D721Med (cell line): ENCODE measurements at regions not wholly inside any gene's neighbourhood (a gene's known extent, or its start where the extent isn't known, plus 50 kb on each side); places are given as distances from the start of the nearest gene placed in this dataset.
"Not testable (repeated sequence)": the region's sequence is repeated elsewhere in the genome, so short reads cannot be mapped to it uniquely, and the experiment has no call there.

Experiments
- DNase-seq: peaks from one replicate; pipeline ENCODE4 v3.0.0; 2011; ENCODE audit warnings: low spot score; ENCODE audit not compliant: insufficient read length
- FAIRE-seq: peaks from 2 replicates; lab custom pipeline; 2011; peaks lifted over from hg19 to GRCh38; lab: Jason Lieb, UNC

DNA sequence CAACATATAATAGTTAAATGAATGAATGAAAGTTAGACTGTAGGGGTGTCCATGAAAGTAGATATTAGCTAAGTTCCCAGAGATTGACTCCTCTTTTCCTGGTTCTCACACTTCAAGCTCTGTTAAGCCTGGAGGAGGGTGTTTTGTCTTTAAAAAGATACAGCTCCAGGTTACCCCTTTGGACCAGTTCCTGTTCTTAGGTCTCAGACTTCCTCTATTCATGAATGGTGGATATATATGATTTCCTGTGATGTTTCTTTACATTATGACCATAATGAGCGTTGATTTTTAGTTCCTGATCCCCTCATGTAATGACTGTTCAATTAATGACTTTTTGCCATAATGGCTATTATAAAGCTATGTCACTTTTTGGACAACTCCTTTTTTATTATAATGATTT is 115.9 kb downstream of the FAM72C start:
- DNase-seq, FAIRE-seq: not testable (repeated sequence)

DNA sequence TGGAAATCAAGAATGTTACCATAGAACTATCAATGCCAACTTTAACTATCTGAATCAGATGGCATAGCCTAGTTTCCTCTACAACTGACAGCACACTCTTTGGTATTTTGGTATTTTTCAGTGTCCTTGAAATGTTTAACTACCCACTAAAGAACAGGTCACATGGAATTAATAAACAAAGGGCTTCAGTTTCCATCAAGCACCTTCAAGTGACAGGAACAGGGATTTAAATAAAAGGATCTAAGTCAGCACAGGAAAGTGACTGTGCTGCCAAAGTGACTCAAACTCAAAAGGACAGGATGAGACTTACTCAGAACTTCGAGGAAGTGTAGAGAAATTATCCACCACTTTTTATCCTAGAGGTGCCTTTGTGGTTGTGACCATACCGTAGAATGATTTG is 117.7 kb downstream of the FAM72C start:
- FAIRE-seq, DNase-seq: not testable (repeated sequence)

DNA sequence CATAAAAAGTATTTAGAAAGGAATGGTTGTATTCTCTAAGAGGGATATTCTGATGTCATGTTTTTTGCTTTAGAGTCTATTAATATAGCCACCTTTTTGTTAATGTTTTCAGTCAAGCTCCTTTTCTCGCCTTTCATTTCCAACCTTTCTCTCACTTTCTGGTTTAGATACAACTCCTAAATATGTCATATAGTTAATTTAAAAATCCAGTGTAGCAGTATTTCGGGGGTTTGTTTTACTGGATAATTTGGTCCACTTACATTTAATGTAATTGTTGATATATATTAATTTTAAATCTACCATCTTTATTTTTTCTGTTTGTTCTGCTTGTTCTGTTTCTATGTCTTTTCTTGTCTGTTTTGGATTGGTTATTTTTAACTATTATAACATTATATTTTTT is 121.1 kb downstream of the FAM72C start:
- not testable (repeated sequence) for FAIRE-seq, DNase-seq

DNA sequence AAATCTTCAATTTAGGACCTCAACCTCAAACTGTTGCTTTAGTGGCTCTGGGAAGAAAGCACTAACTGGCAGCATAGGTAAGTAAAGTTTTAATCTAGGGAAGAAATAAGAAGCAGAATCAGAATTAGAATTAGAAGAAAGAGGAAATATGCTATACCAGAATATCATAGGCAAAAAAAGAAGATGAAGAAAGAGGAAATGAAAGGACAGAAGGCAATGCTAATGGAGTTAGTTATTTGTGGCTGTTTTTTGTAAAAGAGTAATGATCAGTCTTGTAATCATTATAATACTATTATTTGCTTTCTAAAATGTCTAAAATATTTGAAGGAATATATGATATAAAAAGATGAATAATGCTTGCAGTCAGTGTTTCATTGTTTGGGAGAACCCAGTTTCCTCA is 122.9 kb downstream of the FAM72C start:
- not testable (repeated sequence) for FAIRE-seq, DNase-seq

DNA sequence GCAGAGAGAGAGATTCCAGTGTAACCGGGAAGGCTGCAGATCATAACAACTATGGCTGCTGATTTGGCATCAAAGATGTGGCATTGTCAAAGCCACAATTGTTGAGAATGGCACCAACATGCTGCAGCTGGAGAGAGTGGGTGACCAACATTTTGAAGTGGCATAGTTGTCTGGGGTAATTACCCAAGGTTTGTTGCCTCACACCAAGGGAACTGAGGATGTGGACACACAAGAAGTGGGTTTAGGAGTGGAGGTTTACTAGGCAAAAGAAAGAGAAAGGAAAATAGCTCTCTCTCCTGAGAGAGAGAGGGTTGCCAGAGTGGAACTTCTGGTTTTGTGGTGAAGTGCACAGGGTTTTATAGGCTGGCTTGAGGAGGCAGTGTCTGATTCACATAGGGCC is 126.6 kb downstream of the FAM72C start:
- not testable (repeated sequence) for FAIRE-seq

DNA sequence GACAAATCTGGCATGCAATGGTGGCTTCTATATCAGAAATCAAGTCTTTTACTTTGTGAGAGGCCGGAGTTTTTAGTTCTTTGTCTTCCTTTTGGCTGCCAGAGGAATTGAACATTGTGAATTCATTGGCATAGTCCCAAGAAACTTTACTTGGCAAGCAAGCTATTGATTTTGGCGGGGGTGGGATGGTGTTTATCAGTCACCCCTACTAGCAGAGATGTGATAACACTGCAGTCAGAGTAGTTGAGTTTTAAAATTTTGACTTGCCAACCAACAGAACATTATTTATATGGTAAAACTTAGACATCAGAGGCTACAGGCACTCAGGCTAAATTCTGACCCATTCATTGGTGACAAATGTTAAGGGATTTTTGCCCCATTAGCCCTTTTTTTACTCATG is 129.7 kb downstream of the FAM72C start:
- not testable (repeated sequence) for FAIRE-seq, DNase-seq

More for the DNA sequence above, 126.6 kb downstream of the FAM72C start:
- DNase-seq: not testable (repeated sequence)

DNA sequence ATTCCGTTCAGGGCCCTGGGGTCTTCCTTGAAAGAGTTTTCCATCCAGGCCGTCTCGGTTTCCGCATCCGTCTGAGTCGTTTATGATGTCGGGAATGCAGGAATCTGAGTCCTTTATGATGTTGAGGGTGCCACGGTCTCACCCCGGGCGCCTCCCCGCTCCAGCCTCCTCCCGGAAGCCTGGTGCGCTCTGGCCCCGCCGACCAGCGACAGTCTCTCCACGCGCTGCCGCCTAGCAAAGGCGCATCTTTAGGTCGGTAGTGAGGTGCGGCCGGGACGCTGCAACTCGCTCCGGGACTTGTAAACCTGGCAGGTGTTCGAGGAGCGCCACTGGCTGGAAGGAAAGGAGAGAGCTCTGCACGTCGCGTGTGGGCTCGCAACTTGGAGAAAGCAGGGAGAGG is 132.6 kb downstream of the FAM72C start:
- not testable (repeated sequence) for DNase-seq, FAIRE-seq

DNA sequence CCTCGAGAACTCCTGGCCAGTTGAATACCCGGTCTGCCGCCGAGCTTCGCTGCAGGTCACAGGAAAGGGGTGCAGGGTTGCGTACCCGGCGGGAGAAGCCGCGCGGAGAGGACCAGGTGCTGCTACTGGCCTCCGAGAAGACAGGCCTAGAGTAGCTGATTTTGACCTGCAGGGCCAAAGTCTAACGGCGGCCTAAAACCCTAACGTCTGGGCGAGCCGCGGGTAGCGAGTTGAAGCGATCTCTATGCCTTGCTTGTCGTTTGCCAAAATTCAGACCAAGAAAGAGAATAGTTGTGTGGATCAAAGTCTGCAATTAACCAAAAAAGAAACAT is 133.2 kb downstream of the FAM72C start:
- not testable (repeated sequence) for DNase-seq, FAIRE-seq

DNA sequence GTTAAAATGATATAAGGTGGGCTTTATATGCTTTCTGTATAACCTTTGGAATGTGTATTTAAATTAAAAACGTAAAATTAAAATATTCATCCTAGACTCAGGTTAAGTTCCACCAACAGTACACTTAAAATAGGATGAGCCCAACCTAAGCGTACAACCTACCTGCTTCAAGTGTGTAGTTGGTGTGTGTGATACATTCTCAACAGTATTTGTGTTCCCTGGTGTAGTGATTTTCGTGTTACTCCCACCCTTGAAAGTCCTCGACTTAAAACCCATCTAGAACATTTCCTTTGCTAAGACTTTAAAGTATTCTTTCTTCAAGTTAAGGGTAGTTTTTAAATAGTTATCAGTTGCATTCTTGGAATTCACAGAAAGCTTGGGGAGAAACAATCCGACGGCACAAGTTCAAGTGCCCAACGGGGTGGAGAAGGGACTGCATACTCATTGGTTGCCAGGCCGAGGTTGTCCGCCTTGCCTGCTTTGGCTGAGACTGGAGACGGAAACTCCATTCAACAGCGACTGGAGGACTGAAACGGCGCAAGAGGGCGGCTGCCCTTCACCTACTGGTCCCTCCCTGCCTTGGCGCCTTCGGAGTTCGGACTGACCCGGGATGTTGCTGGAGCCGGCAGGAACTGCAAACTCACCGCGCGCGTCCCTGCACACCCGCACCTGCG is 133.7 kb downstream of the FAM72C start:
- not testable (repeated sequence) for DNase-seq, FAIRE-seq

DNA sequence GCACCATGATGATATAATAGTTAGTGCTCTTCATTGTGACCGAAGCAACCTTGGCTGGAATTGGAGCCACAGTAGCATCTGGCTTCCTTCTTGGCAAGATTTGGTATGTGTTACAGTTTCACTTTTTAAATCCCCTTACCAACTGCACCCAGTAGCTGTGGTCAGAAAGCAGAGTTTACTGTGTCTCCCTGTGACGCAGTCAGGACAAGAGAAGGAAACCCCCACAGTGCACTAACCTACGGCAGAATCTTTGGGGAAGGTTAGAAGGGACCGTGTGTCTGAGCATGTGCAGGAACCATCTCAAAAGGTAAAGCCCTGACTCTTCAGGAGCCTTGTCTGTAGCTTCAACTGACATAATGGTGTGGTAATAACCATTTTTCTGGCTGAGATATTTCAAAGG is 138.4 kb downstream of the FAM72C start:
- not testable (repeated sequence) for FAIRE-seq, DNase-seq

DNA sequence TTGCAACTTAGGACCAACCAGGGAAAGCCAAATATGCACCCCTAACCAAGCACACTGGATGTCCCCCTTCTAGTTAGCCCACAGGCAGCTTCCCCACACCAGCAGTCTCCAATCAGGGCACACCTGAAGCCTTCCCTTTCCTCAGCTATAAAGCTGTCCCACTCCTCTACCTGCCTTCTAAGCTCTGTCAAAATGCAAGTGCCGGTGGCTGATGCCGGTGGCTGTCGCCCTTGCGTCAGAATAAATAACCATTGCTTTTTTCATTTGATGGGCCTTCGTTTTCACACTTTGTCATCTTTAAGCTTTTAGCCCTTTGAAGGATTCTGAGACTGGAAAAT is 139.4 kb downstream of the FAM72C start:
- not testable (repeated sequence) for FAIRE-seq, DNase-seq

DNA sequence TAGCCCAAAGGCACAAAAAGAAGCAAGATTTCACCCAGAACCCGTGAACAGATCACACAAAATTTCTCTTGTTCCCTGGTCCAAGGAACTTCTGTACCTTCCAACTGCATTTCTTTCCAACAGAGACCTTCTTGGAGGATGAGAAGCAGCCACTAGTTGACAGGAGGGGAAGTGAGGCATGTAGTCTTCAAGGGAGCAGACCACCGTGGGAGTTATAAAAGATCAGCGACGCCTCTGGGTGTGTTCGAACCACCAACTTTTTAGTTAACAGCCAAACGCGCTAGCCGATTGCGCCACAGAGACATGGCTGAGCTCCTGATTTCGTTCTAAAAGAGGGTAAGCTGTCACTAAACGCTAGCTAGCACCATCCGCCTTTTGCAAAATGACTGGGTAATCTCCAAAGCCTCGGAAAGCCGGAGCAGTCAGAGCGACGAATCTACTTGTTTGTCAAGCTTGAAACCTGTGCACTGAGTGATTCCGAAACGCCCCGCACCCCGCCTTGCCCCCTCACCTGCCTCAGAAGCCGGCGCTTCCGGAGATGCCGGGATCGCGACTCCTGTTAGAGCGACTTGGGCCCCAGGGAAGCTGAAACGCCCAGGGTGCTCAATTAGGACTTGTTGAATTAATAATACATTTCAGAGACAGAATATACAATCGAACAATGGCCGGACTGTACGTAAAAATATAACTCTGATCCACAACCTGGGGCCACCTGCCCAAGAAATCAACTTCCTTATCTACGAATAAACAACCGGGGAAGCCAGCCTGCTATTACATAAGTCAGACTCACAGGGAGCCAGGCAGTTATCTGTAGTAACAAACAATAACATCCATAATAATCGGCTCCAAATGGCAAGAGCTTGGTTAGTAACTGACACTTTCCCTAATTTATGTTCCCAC is 140.1 kb downstream of the FAM72C start:
- DNase-seq, FAIRE-seq: not testable (repeated sequence)

DNA sequence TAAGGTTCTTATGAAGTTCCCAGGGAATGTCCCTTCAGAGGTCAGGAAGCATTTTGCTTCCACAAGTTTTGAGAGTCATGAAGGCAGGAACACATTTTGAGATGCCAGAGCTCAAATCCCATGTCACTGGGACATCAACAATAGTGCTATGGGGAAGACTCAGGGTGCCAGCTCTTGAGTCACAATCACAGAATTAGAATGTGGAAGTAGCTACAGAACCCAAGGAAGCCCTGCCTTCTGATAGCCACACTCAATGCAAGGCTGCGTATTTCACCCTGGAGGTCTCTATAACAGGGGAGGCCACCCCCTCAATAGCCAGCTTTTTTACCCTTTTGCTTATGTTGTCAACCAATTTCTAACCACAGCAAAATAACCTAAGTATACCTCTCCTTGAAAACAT is 145.6 kb downstream of the FAM72C start:
- not testable (repeated sequence) for DNase-seq, FAIRE-seq

DNA sequence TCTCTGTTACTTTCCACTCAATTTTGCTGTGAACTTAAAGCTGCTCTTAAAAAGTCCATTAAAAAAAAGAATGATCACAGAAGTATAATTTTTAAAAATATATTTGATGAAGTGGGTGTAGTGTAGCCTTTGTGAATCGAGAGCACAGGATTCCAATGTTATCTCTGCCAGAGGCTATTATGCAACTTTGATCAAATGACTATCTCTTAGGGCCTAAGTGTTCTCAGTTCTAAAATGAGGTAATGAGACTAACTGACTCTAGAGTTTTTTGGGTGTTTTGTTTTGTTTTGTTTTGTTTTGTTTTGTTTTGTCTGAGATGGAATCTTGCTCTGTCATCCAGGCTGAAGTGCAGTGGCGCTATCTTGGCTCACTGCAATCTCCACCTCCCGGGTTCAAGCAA is 147.5 kb downstream of the FAM72C start:
- not testable (repeated sequence) for DNase-seq, FAIRE-seq

DNA sequence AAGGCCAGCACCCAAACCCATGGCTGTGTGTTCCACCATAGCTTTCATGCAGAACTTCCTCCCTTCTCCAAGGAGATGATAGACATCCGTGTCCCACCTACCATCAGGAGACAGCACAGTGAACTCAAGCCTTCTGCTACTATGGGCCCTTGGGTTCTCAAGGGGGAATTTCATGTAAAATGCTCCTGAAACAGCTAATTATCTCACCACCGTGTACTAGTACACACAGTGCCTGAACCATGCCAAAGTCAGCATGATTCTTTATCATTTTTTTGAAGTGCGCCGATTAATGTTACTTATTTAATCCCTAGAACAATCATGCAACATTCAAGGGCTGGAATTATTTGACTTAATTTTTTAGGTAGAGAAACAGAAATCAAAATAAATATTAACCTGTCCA is 151.7 kb downstream of the FAM72C start:
- FAIRE-seq, DNase-seq: not testable (repeated sequence)

DNA sequence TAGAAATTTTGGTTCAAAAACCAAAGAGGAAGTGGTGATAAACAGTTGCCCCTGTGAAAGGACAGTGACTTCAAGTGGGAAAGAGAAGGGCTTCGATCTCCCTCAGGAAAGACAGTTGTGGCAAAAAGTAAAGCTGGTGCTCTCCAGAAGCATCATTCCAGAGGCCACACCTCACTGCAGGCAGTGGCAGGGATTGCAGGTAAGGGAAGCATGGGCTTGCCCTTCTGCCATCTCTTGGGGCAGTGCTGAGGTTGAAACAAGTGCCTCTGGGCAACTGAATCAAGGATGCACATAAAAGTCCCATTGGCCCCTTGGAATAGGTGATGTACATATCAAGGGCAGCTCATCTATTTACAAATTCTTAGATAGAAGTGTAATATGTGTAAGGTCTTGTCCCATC is 155.4 kb downstream of the FAM72C start:
- DNase-seq, FAIRE-seq: not testable (repeated sequence)

DNA sequence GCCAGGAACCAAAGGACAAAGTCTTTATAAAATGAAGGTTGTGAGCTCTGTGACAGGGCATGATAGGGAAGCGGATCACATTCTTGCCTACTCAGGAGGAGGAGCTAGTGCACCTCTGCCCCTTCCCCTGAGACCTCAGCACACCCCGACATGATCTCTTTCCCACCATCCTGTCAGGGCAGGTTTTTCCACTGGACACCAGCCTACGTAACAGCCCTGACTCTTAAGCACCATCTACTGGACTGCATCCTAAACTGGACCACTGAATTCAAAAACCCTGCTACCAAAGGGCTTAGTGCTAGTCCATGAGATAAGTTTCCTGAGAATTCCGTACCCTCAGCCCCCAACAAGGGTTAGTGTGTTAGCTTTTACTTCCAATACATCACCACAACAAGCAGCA is 166.4 kb downstream of the FAM72C start:
- not testable (repeated sequence) for FAIRE-seq, DNase-seq

DNA sequence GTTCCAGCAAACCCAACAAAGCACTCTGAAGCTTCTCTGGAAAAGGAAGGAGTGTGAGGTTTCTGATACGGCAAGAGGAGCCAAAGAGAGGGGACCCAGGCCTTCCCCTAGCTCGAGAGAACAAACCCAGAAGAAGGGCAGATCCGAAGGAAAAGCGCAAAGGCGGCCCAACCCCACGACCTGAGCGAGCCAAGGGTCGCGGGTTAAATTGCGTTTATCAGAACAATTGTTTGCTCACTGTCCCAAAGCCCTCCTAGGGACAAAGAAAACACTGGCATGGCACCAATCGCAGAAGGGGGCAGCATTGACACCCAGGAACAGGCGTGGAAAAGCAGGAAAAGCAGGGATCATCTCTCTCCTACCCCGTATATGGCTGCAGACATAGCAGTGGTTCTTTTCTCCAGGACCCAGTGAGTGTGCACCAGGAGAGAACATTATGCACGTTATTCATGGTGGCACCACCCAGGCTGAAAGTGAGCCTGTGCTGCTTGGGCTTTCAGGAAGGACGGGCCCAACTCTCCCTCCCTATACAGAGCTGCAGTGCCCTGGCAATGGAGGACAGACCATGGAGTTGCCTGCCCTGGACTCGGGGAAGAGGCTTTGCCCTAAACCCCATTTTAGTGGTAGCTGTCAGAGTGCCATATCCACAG is 167.0 kb downstream of the FAM72C start:
- DNase-seq, FAIRE-seq: not testable (repeated sequence)

DNA sequence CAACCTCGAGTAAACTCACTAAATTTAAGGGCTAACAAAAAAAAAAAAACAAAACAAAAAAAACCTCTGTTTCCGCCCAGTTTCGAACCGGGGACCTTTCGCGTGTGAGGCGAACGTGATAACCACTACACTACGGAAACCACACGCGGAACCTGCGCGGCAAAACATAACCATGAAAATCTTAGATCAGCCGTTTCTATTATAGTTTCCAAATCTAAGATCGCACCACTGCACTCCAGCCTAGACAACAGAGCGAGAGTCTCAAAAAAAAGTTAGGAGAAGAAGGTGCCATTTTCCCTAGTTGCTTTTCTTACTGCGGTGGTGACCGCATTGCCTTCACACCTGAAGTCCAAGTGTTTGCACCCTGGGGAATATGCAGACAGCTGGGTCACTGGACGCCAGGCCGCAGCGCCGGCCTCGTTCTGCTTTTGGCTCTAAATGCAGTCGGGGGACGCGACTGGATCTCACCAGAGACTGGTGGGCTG is 167.8 kb downstream of the FAM72C start:
- DNase-seq, FAIRE-seq: not testable (repeated sequence)

DNA sequence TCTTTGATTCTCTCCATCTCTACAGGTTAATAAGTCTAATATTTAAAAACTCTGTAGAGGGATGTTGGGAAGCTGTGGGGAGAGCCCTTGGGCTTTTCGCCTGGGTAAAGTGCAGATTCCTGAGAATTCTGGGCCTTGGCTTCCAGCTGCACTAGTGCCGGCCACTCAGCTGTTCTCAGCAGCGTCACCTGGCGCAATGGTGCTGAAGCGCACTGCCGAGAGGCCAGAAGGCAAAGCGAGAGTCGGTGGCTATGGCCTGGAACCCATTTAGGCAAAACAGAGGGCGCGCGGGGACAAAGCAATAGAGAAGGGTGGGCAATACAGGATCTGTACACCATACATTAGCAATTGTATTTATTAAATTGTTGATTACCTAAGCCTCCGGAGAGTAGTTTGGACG is 168.7 kb downstream of the FAM72C start:
- not testable (repeated sequence) for FAIRE-seq, DNase-seq
